Neuron (in vitro differentiated cells): ENCODE measurements at regions not wholly inside any gene's neighbourhood (a gene's known extent, or its start where the extent isn't known, plus 50 kb on each side); places are given as distances from the start of the nearest gene placed in this dataset.

Experiments
- H2AFZ ChIP-seq: one replicate; pipeline ENCODE4 v1.6.1; 2013; ENCODE audit warnings: low read depth, mild to moderate bottlenecking, inconsistent platforms, low read length, moderate library complexity
- H3K27me3 ChIP-seq: one replicate; pipeline ENCODE4 v1.6.1; 2013; ENCODE audit warnings: low read length; ENCODE audit not compliant: insufficient read depth
- H3K36me3 ChIP-seq: one replicate; pipeline ENCODE4 v1.6.1; 2013; ENCODE audit warnings: low read length; ENCODE audit not compliant: insufficient read depth
- H3K4me1 ChIP-seq: one replicate; pipeline ENCODE4 v1.6.1; 2013; ENCODE audit warnings: low read length; ENCODE audit not compliant: insufficient read depth
- H3K4me3 ChIP-seq: 2 replicates; pipeline ENCODE4 v1.5.1; 2013; ENCODE audit warnings: mild to moderate bottlenecking, low read length, moderate library complexity
- H3K9me3 ChIP-seq: one replicate; pipeline ENCODE4 v1.6.1; 2013; ENCODE audit warnings: low read length

DNA sequence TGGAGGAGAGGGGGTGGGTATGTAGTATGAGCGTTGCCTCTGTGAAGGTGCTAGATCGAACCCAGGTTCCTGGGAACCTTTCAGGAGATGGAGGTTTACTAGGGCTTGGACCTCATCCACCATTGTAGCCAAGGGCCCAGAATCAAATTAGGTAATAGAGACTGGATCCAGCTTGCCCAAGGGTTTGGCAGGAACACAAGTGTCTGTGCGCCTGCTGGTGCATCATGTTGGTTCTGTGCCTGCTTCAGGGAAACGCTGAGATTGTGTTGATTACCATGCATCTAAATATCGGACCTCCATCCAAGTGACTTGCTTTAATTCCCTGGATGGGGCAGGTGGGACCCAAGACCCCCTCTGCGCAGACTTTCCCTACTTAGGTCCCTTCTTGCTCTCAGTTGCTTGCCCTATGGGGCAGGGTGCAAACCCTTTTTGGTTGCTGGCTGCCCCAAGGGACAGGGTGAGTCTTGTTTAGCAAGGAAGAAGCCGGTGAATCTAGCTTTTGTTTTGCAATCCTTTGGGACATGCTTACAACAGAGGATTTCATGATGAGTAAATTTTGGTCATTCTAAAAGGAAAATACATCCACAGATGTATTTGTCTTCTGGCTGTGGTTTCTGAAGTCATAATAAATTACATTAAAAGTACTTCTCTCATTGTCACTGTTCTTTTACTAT lies 189.8 kb upstream of the PRICKLE1 start:
- Histone ChIP-seq H3K9me3 (no peaks in the 10 kb centered on the region), H2AFZ (no peak overlapping the region), H3K27me3 (no peaks in the 10 kb centered on the region), H3K4me1 (no peaks in the 10 kb centered on the region), H3K4me3 (no peak overlapping the region), H3K36me3 (no peaks in the 10 kb centered on the region)

DNA sequence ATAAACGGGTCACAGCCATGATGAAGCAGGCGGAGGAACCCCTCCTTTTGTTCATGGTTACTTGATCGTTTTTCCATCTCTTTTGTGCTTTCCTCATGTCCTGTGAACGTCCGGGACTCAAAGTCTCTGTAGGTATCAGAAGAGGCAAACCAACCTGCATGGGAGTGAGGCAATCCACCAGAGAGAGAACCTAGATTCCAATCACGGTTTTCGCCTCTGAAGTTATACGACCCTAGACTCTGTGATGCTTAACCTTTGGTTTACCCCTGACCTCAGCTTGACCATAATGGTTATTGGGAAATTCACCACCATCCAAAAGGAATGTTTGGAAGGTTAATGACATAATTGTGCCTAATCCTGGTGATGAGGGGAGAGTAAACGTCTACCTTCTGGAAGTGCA lies 186.8 kb upstream of the PRICKLE1 start:
- no peak overlapping the region for H3K4me3 ChIP-seq
- no peaks in the 10 kb centered on the region for H3K27me3 ChIP-seq
- H3K9me3 ChIP-seq, result no peaks in the 10 kb centered on the region
- no peak overlapping the region for H2AFZ ChIP-seq
- no peaks in the 10 kb centered on the region for H3K36me3 ChIP-seq
- H3K4me1 ChIP-seq, result no peaks in the 10 kb centered on the region

DNA sequence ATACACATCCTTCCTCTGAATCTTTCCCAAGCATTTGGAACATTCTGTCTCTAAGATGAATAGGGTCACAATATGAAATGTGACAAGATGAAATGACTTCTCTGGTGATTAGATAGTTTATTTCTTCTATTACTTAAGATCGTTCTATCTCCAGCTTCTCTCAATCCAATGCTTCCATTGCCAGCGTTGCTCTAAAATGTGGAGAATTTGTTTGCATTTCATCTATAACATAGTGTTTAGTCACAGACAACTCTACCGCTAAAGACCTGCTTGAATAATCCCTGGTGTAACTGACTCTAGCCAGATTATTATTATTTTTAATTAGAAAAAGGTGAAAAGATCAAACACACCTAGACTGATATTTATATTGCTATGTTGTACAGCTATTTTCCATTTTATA lies 184.7 kb upstream of the PRICKLE1 start:
- no peak overlapping the region for H2AFZ ChIP-seq
- H3K27me3 ChIP-seq, result no peaks in the 10 kb centered on the region

DNA sequence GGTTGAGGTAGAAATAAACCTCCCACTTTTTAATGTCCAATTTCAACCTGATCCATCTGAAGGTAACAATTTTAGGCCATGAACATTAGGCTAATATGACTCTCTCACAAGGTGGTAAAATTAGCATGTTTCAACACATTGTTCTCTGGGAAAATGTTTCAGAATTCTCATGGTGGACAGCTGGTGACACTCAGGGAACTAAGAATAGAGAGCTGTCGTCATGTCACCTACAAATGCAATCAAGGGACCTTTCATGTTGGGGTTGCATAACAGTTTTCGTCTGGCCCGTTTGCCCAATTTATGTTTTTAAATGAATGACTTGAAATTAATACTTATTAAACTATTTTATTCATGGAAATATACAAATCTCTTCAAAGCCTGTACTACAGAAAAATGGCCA lies 180.7 kb upstream of the PRICKLE1 start:
- no peaks in the 10 kb centered on the region for H3K27me3 ChIP-seq
- no peaks in the 10 kb centered on the region for H3K4me1 ChIP-seq
- H3K9me3 ChIP-seq, result no peaks in the 10 kb centered on the region
- H3K4me3 ChIP-seq, result no peak overlapping the region
- no peak overlapping the region for H2AFZ ChIP-seq
- H3K36me3 ChIP-seq, result no peaks in the 10 kb centered on the region

More for the DNA sequence above, 184.7 kb upstream of the PRICKLE1 start:
- Histone ChIP-seq H3K9me3 (no peaks in the 10 kb centered on the region), H3K4me1 (no peaks in the 10 kb centered on the region), H3K36me3 (no peaks in the 10 kb centered on the region), H3K4me3 (no peak overlapping the region)

DNA sequence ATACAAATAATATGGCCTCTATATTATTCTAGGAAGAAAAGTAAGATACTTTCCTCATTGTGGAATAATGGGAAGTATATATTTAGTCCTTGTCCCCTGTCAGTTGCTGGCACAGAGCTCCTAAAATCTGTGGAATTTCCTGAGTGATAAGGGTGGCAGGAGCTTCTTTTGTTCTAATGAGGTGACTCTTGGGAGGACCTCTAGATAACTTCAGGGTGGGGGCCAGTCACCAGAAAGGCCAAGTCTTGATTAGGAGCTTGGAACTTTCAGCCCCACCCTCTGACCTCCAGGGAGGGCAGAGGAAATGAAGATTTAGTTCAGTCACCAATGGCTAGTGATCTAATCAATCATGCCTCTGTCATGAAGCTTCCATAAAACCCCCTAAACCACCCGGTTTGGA lies 179.9 kb upstream of the PRICKLE1 start:
- H3K27me3 ChIP-seq, result no peaks in the 10 kb centered on the region
- no peaks in the 10 kb centered on the region for H3K36me3 ChIP-seq
- H2AFZ ChIP-seq, result no peak overlapping the region
- no peak overlapping the region for H3K4me3 ChIP-seq
- no peaks in the 10 kb centered on the region for H3K4me1 ChIP-seq
- H3K9me3 ChIP-seq, result no peaks in the 10 kb centered on the region

DNA sequence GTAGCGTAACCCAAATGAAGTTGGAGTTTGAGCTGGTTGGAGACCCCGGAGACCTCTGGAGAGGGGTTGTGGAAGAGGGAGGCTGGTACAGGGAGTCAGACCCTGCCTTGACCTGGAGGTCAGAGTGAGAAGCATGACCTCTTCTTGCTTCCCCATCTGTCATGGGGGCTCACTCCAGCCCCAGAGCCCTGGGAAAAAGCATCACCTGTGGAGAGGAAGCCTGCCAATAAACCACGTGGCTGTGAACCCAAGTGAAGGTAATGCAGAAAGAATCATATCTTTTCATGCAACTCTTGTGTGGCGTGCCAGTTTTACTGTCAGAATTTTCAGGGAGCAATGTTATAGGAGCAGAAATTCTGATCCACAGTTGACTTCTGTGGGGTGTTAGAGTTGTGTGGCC lies 178.5 kb upstream of the PRICKLE1 start:
- Histone ChIP-seq H3K4me3 (no peak overlapping the region), H3K4me1 (no peaks in the 10 kb centered on the region), H3K27me3 (no peaks in the 10 kb centered on the region), H3K36me3 (no peaks in the 10 kb centered on the region), H3K9me3 (no peaks in the 10 kb centered on the region), H2AFZ (no peak overlapping the region)

DNA sequence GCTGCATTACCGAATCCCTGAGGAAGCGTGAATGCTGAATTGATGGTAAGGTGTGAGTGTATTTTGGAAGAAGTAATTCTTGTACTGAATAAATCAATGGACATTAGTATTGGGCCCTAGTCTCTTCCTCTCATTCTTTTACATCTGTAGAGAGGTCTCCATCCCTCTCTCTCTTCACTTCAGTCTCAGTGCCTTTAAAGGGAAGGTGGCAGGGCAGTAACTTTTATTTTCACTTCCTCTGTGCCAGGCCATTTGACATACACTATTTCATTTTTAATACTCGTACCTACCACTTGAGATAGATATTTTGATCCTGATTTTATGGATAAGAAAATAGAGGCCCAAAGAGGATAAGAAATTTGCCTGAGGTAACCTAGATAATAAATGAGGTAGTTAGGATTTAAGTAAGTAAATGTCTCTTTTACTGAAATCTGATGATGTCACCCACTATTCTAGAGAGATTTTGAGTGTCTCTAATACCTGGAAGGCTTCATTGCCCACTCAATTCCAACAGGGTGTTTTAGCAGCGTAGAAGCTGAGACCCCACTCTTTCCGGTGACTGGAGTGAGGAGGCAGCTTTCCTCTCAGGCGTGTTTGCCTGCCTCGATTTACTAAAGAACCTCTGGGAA lies 177.9 kb upstream of the PRICKLE1 start:
- Histone ChIP-seq H3K27me3 (no peaks in the 10 kb centered on the region), H3K4me3 (no peak overlapping the region), H2AFZ (no peak overlapping the region), H3K4me1 (no peaks in the 10 kb centered on the region), H3K9me3 (no peaks in the 10 kb centered on the region), H3K36me3 (no peaks in the 10 kb centered on the region)

DNA sequence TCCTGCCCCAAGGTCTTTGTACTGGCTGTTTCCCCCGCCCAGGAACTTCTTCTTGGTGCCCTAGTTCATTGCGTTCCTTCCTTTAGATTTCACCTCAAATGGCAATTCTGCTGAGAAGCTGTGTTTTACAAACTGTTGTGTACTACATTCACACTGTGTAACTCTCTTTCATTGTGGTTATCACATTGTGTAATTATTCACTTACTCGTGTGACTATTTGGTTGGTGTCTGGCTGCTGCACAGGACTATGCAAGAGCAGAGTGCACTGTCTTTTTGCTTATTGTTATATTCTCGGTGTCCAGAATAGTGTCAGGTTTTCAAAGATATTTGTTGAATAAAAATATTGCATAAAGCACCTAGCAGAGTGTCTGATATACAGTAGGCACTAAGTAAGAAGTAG lies 177.2 kb upstream of the PRICKLE1 start:
- H3K9me3 ChIP-seq, result no peaks in the 10 kb centered on the region
- no peaks in the 10 kb centered on the region for H3K36me3 ChIP-seq
- no peaks in the 10 kb centered on the region for H3K27me3 ChIP-seq
- no peak overlapping the region for H3K4me3 ChIP-seq
- H3K4me1 ChIP-seq, result no peaks in the 10 kb centered on the region
- H2AFZ ChIP-seq, result no peak overlapping the region

DNA sequence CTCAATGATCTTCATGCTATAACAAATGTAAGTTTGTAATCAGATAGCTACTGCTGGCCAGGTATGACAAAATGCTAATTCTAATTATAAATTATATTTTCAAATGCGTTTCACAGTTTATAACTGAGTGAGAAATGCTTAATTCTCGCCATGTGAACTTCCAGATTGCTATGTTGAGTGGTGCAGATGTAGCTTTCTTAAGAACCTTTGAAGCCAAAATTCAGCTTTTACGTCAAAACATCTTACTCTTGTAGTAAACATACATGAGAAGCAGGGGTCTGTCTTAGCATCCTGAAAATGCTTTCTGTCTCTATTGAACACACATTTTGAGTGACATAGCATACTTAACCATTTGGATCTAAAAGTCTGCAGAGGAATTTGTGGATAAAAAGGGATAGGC lies 176.5 kb upstream of the PRICKLE1 start:
- H2AFZ ChIP-seq, result no peak overlapping the region
- no peaks in the 10 kb centered on the region for H3K4me1 ChIP-seq
- H3K27me3 ChIP-seq, result no peaks in the 10 kb centered on the region
- no peak overlapping the region for H3K4me3 ChIP-seq
- no peaks in the 10 kb centered on the region for H3K9me3 ChIP-seq
- no peaks in the 10 kb centered on the region for H3K36me3 ChIP-seq

DNA sequence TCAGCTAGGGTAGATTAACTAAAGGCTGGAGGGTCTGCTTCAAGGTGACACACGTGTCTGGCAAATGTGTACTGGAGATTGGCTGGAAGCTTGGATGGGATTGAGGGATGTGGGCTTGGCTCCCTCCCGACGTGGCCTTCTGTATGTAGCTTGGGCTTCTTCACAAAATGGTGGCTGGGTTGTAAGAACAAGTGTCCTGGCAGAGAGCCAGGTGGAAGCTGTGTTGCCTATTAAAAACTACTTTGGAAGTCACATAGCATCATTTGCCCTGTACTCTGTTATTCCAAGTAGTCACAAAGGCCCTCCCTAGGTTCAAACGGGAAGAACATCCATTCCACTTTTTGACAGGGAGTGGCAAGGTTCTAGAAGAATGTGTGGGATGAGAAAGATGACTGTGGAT lies 174.1 kb upstream of the PRICKLE1 start:
- Histone ChIP-seq H3K36me3 (no peaks in the 10 kb centered on the region), H2AFZ (no peak overlapping the region), H3K4me1 (no peaks in the 10 kb centered on the region), H3K9me3 (no peaks in the 10 kb centered on the region), H3K4me3 (no peak overlapping the region), H3K27me3 (no peaks in the 10 kb centered on the region)

DNA sequence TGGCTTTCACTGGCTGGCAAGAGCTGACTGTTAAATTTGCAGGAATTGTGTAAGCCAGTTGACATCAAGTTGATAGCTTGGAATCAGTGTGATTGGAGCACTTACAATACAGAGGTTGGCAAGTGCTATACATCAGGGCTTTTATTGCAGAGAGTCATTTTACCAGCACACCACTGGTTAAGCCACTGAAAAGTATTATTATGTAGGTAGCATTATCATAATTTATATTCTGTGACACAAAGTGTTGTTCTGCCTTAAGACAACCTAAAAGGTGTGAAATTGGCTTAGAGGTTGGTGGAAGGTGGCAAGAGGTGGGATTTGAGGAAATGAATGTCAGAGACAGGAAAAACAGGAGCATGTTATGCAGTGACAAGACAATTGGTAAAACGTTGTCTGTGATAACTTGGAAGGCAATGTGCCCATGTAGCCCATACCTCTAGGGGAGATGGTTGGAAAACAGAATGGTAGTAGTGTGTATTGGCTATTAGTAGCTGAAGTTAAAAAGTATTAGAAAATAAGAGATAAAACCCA lies 172.9 kb upstream of the PRICKLE1 start:
- Histone ChIP-seq H2AFZ (no peak overlapping the region), H3K4me3 (no peak overlapping the region), H3K36me3 (no peaks in the 10 kb centered on the region), H3K27me3 (no peaks in the 10 kb centered on the region), H3K4me1 (peaks cover 7% of the 10 kb centered on the region), H3K9me3 (no peaks in the 10 kb centered on the region)

DNA sequence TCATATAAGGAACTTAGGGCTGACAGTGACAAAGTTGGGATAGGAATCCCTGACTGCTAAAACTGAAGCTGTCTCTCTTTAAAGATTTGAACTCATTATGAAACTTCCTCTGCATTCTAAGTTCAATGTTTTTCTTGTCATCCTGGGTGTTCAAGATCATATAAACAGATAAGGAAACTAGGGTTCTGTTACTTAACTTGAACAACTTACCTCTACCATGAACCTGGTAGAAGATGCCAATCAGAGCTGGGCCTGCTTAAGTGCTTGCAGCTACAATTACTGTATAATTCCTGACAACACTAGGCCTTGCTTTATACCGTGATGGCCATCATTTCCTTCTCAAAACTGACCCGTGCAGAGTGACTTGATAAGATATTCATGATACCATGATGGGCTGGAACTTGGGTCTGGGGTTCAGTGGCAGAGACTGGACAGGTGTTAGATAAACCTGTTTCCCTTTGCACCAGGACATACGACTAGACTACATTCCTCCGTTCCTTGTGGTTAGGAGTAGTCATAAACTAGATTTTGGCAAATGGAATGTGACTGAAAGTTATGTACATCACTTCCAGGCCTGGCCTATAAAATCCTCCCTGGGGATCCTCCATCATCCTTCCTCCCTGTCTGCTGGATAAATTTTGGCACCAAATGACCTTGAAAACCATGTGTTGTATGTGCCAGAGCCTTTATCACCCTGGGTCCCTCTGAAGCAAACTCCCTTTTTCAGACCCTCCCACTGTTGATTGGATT lies 172.2 kb upstream of the PRICKLE1 start:
- Histone ChIP-seq H3K27me3 (no peaks in the 10 kb centered on the region), H2AFZ (no peak overlapping the region), H3K4me3 (no peak overlapping the region)

DNA sequence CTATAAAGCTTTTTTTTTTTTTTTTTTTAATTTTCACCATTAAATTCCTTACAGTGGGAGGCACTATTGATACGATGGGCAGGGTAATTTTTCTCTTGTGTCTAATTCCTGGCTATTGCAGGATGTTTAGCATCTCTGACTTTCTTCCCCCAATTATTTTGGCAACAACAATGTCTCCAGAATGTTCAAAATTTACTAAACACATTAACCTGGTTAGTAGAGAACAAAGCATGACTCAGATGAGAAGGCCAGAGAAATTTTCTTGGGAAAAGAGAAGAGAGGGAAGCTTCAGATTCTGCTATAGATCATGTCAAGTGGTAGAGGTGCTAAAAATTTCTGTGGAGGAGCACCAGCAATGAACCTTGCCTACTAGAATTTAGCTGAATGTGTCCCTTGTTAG lies 171.5 kb upstream of the PRICKLE1 start:
- no peaks in the 10 kb centered on the region for H3K27me3 ChIP-seq
- no peaks in the 10 kb centered on the region for H3K9me3 ChIP-seq
- H3K4me1 ChIP-seq, result peaks cover 21% of the 10 kb centered on the region
- H3K36me3 ChIP-seq, result no peaks in the 10 kb centered on the region
- no peak overlapping the region for H3K4me3 ChIP-seq
- H2AFZ ChIP-seq, result no peak overlapping the region

More for the DNA sequence above, 172.2 kb upstream of the PRICKLE1 start:
- Histone ChIP-seq H3K4me1 (peaks cover 14% of the 10 kb centered on the region), H3K9me3 (no peaks in the 10 kb centered on the region), H3K36me3 (no peaks in the 10 kb centered on the region)
